GM23338 (cell line): ENCODE measurements at regions not wholly inside any gene's neighbourhood (a gene's known extent, or its start where the extent isn't known, plus 50 kb on each side); places are given as distances from the start of the nearest gene placed in this dataset.

Experiments
- CREB1 ChIP-seq: fragments of 250-450 bp; sonication (Bioruptor Pico); IDR thresholded peaks from 2 replicates; pipeline ENCODE4 v1.5.0; 2020; ENCODE audit warnings: low read depth, mild to moderate bottlenecking, moderate library complexity
- CTCF ChIP-seq, 2 experiments: fragments of 200-600 bp in 1 of 2; sonication (generic) in 1 of 2; conservative IDR thresholded peaks; 2 replicates each; pipeline versions ENCODE4 v1.5.1 to v1.6.1; 2016 to 2017; ENCODE audit warnings: antibody characterized with exemption in 2 of 2, low read depth in 2 of 2, mild to moderate bottlenecking in 2 of 2, moderate library complexity in 1 of 2
- ETS1 ChIP-seq: IDR thresholded peaks from 2 replicates; pipeline ENCODE4 v1.6.1; 2016; ENCODE audit warnings: antibody characterized with exemption
- EZH2 ChIP-seq: fragments of 200-600 bp; sonication (generic); IDR thresholded peaks from one replicate; pipeline ENCODE4 v1.8.0; 2017; ENCODE audit warnings: antibody characterized with exemption, mild to moderate bottlenecking, low read depth; ENCODE audit not compliant: unreplicated experiment
- EZH2phosphoT487 ChIP-seq: fragments of 200-600 bp; sonication (generic); IDR thresholded peaks from one replicate; pipeline ENCODE4 v1.8.1; 2018; ENCODE audit warnings: antibody characterized with exemption; ENCODE audit not compliant: unreplicated experiment
- JUNB ChIP-seq: IDR thresholded peaks from one replicate; pipeline ENCODE4 v1.6.1; 2016; ENCODE audit warnings: antibody characterized with exemption; ENCODE audit not compliant: unreplicated experiment
- NANOG ChIP-seq: IDR thresholded peaks from 2 replicates; pipeline ENCODE4 v1.6.1; 2016; ENCODE audit warnings: antibody characterized with exemption, borderline replicate concordance
- POLR2AphosphoS5 ChIP-seq: IDR thresholded peaks from 2 replicates; pipeline ENCODE4 v1.6.1; 2016; ENCODE audit warnings: antibody characterized with exemption, low read depth
- REST ChIP-seq: IDR thresholded peaks from one replicate; pipeline ENCODE4 v1.6.1; 2018; ENCODE audit warnings: antibody characterized with exemption; ENCODE audit not compliant: unreplicated experiment
- ZNF114 ChIP-seq: fragments of 250-450 bp; sonication (Bioruptor Pico); IDR thresholded peaks from 2 replicates; pipeline ENCODE4 v1.5.0; 2020; ENCODE audit warnings: mild to moderate bottlenecking, moderate library complexity
- ZNF331 ChIP-seq: fragments of 250-450 bp; sonication (Bioruptor Pico); IDR thresholded peaks from 2 replicates; pipeline ENCODE4 v1.5.0; 2020; ENCODE audit warnings: low read depth, mild to moderate bottlenecking, moderate library complexity
- ZNF462 ChIP-seq: fragments of 250-450 bp; sonication (Bioruptor Pico); IDR thresholded peaks from 2 replicates; pipeline ENCODE4 v1.5.0; 2020; ENCODE audit warnings: mild to moderate bottlenecking, moderate library complexity

GRCh38 chrX:17994429-17994828, 133.3 kb upstream of the RAI2 start:
- TF ChIP-seq CTCF (conservative IDR thresholded peaks at IDR 0.05; ENCODE audit: low read depth in 2 of 2) (no peak), POLR2AphosphoS5 (no peak), REST (no peak), JUNB (no peak), EZH2phosphoT487 (no peak), NANOG (no peak), EZH2 (no peak), CREB1 (CRISPR knock-in tag) (no peak), ZNF114 (CRISPR knock-in tag) (no peak), ZNF462 (CRISPR knock-in tag) (no peak), ZNF331 (CRISPR knock-in tag) (no peak), ETS1 (no peak)
